ENCODE measurements at regions not wholly inside any gene's neighbourhood (a gene's known extent, or its start where the extent isn't known, plus 50 kb on each side); places are given as distances from the start of the nearest gene placed in this dataset.
A peak's percentile ranks its signal among the peaks of the same experiment; 100 is the strongest.

DNA sequence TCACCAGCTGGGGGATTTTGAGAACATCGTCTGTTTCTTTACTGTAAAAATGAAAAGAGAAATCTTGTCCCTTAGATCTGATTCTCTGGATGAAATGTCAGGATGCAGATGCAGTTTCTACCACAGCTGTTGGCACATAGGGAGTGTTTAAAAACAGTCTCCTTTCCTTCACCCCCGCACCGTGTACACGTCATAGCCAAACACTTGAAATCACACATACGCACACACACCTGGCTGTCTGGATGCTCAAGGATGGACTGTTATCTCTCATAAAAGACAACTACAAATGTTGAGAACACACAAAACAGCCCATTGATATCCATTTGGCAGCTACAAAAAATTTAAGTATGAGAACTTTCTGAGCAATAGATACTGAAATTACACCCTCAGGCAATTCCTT is 275.8 kb upstream of the CLNK start:
- DNase-seq: peak in 3 of 5 donors; percentile 27 to 42 (median 33)
- Histone ChIP-seq H3K27ac (ENCODE audit: low read depth in 2 of 2, low read length in 2 of 2) (no peak overlapping the region), H3K4me3 (ENCODE audit: low read length in 3 of 3) (no peak overlapping the region), H3K9me3 (ENCODE audit: control insufficient read depth in 2 of 3, insufficient read depth in 1 of 3, low read length in 3 of 3) (peaks cover 0 to 1% (median 0%) of the 10 kb centered on the region in 3 donors), H3K9ac (ENCODE audit: low read length in 3 of 3) (no peak overlapping the region), H3K4me1 (ENCODE audit: control insufficient read depth in 2 of 3, insufficient read depth in 2 of 3, low read depth in 1 of 3, low read length in 3 of 3) (no peaks in the 10 kb centered on the region), H3K36me3 (ENCODE audit: control insufficient read depth in 2 of 3, insufficient read depth in 3 of 3, low read length in 3 of 3) (no peaks in the 10 kb centered on the region), H3K27me3 (ENCODE audit: control insufficient read depth, insufficient read depth, low read length) (no peaks in the 10 kb centered on the region)
- no peak for FAIRE-seq
- TF ChIP-seq, protein P1, sequence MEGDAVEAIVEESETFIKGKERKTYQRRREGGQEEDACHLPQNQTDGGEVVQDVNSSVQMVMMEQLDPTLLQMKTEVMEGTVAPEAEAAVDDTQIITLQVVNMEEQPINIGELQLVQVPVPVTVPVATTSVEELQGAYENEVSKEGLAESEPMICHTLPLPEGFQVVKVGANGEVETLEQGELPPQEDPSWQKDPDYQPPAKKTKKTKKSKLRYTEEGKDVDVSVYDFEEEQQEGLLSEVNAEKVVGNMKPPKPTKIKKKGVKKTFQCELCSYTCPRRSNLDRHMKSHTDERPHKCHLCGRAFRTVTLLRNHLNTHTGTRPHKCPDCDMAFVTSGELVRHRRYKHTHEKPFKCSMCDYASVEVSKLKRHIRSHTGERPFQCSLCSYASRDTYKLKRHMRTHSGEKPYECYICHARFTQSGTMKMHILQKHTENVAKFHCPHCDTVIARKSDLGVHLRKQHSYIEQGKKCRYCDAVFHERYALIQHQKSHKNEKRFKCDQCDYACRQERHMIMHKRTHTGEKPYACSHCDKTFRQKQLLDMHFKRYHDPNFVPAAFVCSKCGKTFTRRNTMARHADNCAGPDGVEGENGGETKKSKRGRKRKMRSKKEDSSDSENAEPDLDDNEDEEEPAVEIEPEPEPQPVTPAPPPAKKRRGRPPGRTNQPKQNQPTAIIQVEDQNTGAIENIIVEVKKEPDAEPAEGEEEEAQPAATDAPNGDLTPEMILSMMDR (IDR thresholded peaks at IDR 0.05; ENCODE audit: borderline replicate concordance, extremely low read depth, insufficient read depth): no peak
- intact Hi-C loops (cut with DNase I): no loop called here

DNA sequence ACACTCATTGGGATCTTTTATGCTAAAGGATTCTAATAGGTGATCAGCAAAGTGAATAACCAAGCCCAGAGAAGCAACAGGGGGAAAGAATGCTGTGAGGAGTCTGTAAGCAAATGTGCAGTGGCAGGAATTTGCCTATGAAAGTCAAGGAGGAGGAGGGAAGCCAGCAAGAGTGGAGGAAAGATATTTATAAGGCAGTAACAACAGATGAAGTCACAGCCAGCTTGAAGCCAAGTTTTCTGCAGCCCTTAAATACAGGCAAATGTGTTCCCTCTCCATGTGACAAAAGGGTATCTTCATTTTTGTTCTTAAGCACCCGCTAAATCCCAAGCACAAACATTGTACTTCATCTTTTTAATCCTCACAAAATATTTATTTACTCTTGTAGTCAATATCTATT is 275.0 kb upstream of the CLNK start:
- no peak overlapping the region for H3K27ac ChIP-seq (ENCODE audit: low read depth in 2 of 2, low read length in 2 of 2)
- no peak overlapping the region for H3K9ac ChIP-seq (ENCODE audit: low read length in 3 of 3)
- peaks cover 0 to 1% (median 0%) of the 10 kb centered on the region in 3 donors for H3K9me3 ChIP-seq (ENCODE audit: control insufficient read depth in 2 of 3, insufficient read depth in 1 of 3, low read length in 3 of 3)
- no peaks in the 10 kb centered on the region for H3K36me3 ChIP-seq (ENCODE audit: control insufficient read depth in 2 of 3, insufficient read depth in 3 of 3, low read length in 3 of 3)
- DNase-seq (peak in 2 of 5 donors; percentile 19 to 48), FAIRE-seq (no peak)
- intact Hi-C loops (cut with DNase I): no loop called here
- H3K27me3 ChIP-seq (ENCODE audit: control insufficient read depth, insufficient read depth, low read length): no peaks in the 10 kb centered on the region
- H3K4me1 ChIP-seq (ENCODE audit: control insufficient read depth in 2 of 3, insufficient read depth in 2 of 3, low read depth in 1 of 3, low read length in 3 of 3): no peaks in the 10 kb centered on the region
- no peak overlapping the region for H3K4me3 ChIP-seq (ENCODE audit: low read length in 3 of 3)
- TF ChIP-seq, protein P1 (IDR thresholded peaks at IDR 0.05; ENCODE audit: borderline replicate concordance, extremely low read depth, insufficient read depth): no peak

DNA sequence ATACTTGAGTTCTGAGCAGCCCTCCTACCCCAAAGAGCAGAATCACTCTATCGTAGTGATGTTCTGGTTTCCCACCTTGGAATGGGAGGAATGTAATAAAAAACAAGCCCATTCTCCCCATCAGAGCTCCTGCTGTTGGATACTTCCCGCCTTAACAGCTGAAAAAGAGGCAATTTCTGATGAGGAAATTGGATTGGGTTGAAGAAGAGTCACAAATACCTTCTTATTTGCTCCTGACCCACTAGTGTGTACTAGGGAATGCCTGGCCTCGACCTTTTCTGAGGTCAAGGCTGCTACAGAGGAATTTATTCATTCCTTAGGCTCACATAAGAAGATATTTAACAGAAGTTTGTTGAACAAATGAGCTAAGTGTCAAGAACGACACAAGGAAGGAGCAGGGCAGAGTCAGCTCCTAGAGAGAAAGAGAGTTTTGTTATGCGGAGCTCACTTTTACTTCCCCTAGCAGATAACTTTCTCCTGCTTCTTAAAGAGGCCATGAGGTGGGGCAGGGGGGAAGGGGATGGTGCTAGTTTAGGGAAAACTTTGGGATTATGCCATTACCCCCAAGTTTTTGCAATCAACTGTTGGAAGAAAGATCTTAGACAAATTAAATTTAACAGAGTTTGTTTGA is 273.8 kb upstream of the CLNK start:
- H3K9ac ChIP-seq (ENCODE audit: low read length in 3 of 3): no peak overlapping the region

More for the DNA sequence above, 273.8 kb upstream of the CLNK start:
- Histone ChIP-seq H3K4me1 (ENCODE audit: control insufficient read depth in 2 of 3, insufficient read depth in 2 of 3, low read depth in 1 of 3, low read length in 3 of 3) (no peaks in the 10 kb centered on the region), H3K9me3 (ENCODE audit: control insufficient read depth in 2 of 3, insufficient read depth in 1 of 3, low read length in 3 of 3) (no peaks in the 10 kb centered on the region), H3K4me3 (ENCODE audit: low read length in 3 of 3) (no peak overlapping the region), H3K27me3 (ENCODE audit: control insufficient read depth, insufficient read depth, low read length) (no peaks in the 10 kb centered on the region), H3K27ac (ENCODE audit: low read depth in 2 of 2, low read length in 2 of 2) (no peak overlapping the region), H3K36me3 (ENCODE audit: control insufficient read depth in 2 of 3, insufficient read depth in 3 of 3, low read length in 3 of 3) (no peaks in the 10 kb centered on the region)
- no peak for DNase-seq
- intact Hi-C loops (cut with DNase I): no loop called here
- no peak for FAIRE-seq
- TF ChIP-seq, protein P1 (IDR thresholded peaks at IDR 0.05; ENCODE audit: borderline replicate concordance, extremely low read depth, insufficient read depth): no peak

All from kidney (tissue), 13 donors.